H1 (cell line): ENCODE measurements at regions not wholly inside any gene's neighbourhood (a gene's known extent, or its start where the extent isn't known, plus 50 kb on each side); places are given as distances from the start of the nearest gene placed in this dataset.

Experiments used
- CREB1 ChIP-seq: IDR thresholded peaks from 2 replicates; pipeline ENCODE4 v1.6.1; 2012; ENCODE audit warnings: inconsistent platforms
- EZH2 ChIP-seq: fragments of 200-600 bp; sonication (generic); IDR thresholded peaks from 2 replicates; pipeline ENCODE4 v1.7.1; 2012; ENCODE audit warnings: low read depth, mild to moderate bottlenecking, moderate library complexity, low read length, inconsistent platforms; ENCODE audit not compliant: severe bottlenecking
- HDAC2 ChIP-seq, 2 experiments: fragments of 300-600 bp in 1 of 2; sonication (generic) in 1 of 2; IDR thresholded peaks; 2 replicates each; pipeline ENCODE4 v1.6.1; 2011 to 2012; ENCODE audit warnings: low read depth in 2 of 2, low read length in 2 of 2, mild to moderate bottlenecking in 2 of 2, moderate library complexity in 2 of 2, borderline replicate concordance in 1 of 2, inconsistent platforms in 1 of 2

GRCh38 chr16:85177448-85177846 lies 65.2 kb upstream of the CIBAR2 start (continued):
- TF ChIP-seq CREB1: no peak
- TF ChIP-seq EZH2: no peak
- no peak for TF ChIP-seq HDAC2 (IDR thresholded peaks at IDR 0.05; ENCODE audit: borderline replicate concordance in 1 of 2, low read depth in 2 of 2, low read length in 2 of 2)
- TF ChIP-seq, all 59 proteins: peak for 0
